ENCODE measurements at regions not wholly inside any gene's neighbourhood (a gene's known extent, or its start where the extent isn't known, plus 50 kb on each side); places are given as distances from the start of the nearest gene placed in this dataset.

- CTCF ChIA-PET = no interaction called here
- no peak overlapping the region for H3K4me3 Mint-ChIP-seq
These were observed 145.5 kb upstream of the AGR3 start for GRCh38 chr7:17027143-17027788.

GRCh38 chr7:17027789-17028152, 146.0 kb upstream of the AGR3 start:
- no peaks in the 10 kb centered on the region for H3K9me3 Mint-ChIP-seq
- intact Hi-C loops (cut with micrococcal nuclease) = no loop called here
- DNase-seq = no peak
- H3K36me3 Mint-ChIP-seq (ENCODE audit: low read depth) = no peaks in the 10 kb centered on the region
- H3K4me3 Mint-ChIP-seq = no peak overlapping the region
- H3K27me3 Mint-ChIP-seq (ENCODE audit: low read depth) = peaks cover 1% of the 10 kb centered on the region
- CTCF ChIA-PET = interaction anchor here (1.5 kb wide), 1 partner anchor 12 kb away, joined by 3 read pairs; no protein-coding TSS in a partner anchor
- peaks cover 5% of the 10 kb centered on the region for H3K4me1 Mint-ChIP-seq (ENCODE audit: low read depth)
- no peak overlapping the region for H3K27ac Mint-ChIP-seq

More at GRCh38 chr7:17027143-17027788, 145.5 kb upstream of the AGR3 start:
- Mint-ChIP-seq H3K9me3 (no peaks in the 10 kb centered on the region), H3K27me3 (ENCODE audit: low read depth) (peaks cover 3% of the 10 kb centered on the region), H3K4me1 (ENCODE audit: low read depth) (peaks cover 10% of the 10 kb centered on the region), H3K36me3 (ENCODE audit: low read depth) (no peaks in the 10 kb centered on the region), H3K27ac (no peak overlapping the region)
- intact Hi-C loops (cut with micrococcal nuclease) = no loop called here
- no peak for DNase-seq

- peaks cover 1% of the 10 kb centered on the region for H3K27me3 Mint-ChIP-seq (ENCODE audit: low read depth)
- no peaks in the 10 kb centered on the region for H3K9me3 Mint-ChIP-seq
- no peak for DNase-seq
- intact Hi-C loops (cut with micrococcal nuclease) = no loop called here
- no peak overlapping the region for H3K4me3 Mint-ChIP-seq
- H3K27ac Mint-ChIP-seq = no peak overlapping the region
- H3K4me1 Mint-ChIP-seq (ENCODE audit: low read depth) = no peaks in the 10 kb centered on the region
- no peaks in the 10 kb centered on the region for H3K36me3 Mint-ChIP-seq (ENCODE audit: low read depth)
- CTCF ChIA-PET = interaction anchor here (0.7 to 1.5 kb wide), 2 partner anchors 14 to 20 kb away, joined by 3 read pairs; no protein-coding TSS in a partner anchor
These were observed 147.4 kb upstream of the AGR3 start for GRCh38 chr7:17029150-17029549.

GRCh38 chr7:17030559-17030958, 148.8 kb upstream of the AGR3 start:
- Mint-ChIP-seq H3K27ac (no peak overlapping the region), H3K27me3 (ENCODE audit: low read depth) (peaks cover 1% of the 10 kb centered on the region), H3K36me3 (ENCODE audit: low read depth) (no peaks in the 10 kb centered on the region), H3K4me1 (ENCODE audit: low read depth) (no peaks in the 10 kb centered on the region), H3K4me3 (no peak overlapping the region), H3K9me3 (no peaks in the 10 kb centered on the region)
- CTCF ChIA-PET = interaction anchor here (0.5 kb wide), 1 partner anchor 49 kb away, joined by 3 read pairs; no protein-coding TSS in a partner anchor
- DNase-seq = no peak
- intact Hi-C loops (cut with micrococcal nuclease) = no loop called here

GRCh38 chr7:17031906-17032551, 150.2 kb upstream of the AGR3 start:
- CTCF ChIA-PET = interaction anchor here (0.7 to 0.9 kb wide), 2 partner anchors 9 to 13 kb away, joined by 3 to 4 read pairs; no protein-coding TSS in a partner anchor
- Mint-ChIP-seq H3K36me3 (ENCODE audit: low read depth) (no peaks in the 10 kb centered on the region), H3K4me3 (no peak overlapping the region), H3K27ac (no peak overlapping the region), H3K9me3 (no peaks in the 10 kb centered on the region), H3K4me1 (ENCODE audit: low read depth) (no peaks in the 10 kb centered on the region), H3K27me3 (ENCODE audit: low read depth) (peaks cover 1% of the 10 kb centered on the region)
- intact Hi-C loops (cut with micrococcal nuclease) = no loop called here
- no peak for DNase-seq

GRCh38 chr7:17033245-17033644, 151.5 kb upstream of the AGR3 start:
- Mint-ChIP-seq H3K27me3 (ENCODE audit: low read depth) (no peaks in the 10 kb centered on the region), H3K9me3 (no peaks in the 10 kb centered on the region), H3K27ac (no peak overlapping the region), H3K4me1 (ENCODE audit: low read depth) (no peaks in the 10 kb centered on the region), H3K36me3 (ENCODE audit: low read depth) (no peaks in the 10 kb centered on the region), H3K4me3 (no peak overlapping the region)
- CTCF ChIA-PET = interaction anchor here (0.6 kb wide), 1 partner anchor 600 kb away, joined by 3 read pairs; no protein-coding TSS in a partner anchor
- intact Hi-C loops (cut with micrococcal nuclease) = no loop called here
- no peak for DNase-seq

- CTCF ChIA-PET = interaction anchor here (0.5 kb wide), 1 partner anchor 17 kb away, joined by 3 read pairs; no protein-coding TSS in a partner anchor
- H3K9me3 Mint-ChIP-seq = no peaks in the 10 kb centered on the region
- no peak overlapping the region for H3K4me3 Mint-ChIP-seq
- peaks cover 6% of the 10 kb centered on the region for H3K27me3 Mint-ChIP-seq (ENCODE audit: low read depth)
- no peaks in the 10 kb centered on the region for H3K36me3 Mint-ChIP-seq (ENCODE audit: low read depth)
- no peak overlapping the region for H3K27ac Mint-ChIP-seq
- intact Hi-C loops (cut with micrococcal nuclease) = no loop called here
- DNase-seq = no peak
- H3K4me1 Mint-ChIP-seq (ENCODE audit: low read depth) = peaks cover 3% of the 10 kb centered on the region
These were observed 154.8 kb upstream of the AGR3 start for GRCh38 chr7:17036584-17036983.

- H3K9me3 Mint-ChIP-seq = no peaks in the 10 kb centered on the region
- H3K36me3 Mint-ChIP-seq (ENCODE audit: low read depth) = no peaks in the 10 kb centered on the region
- CTCF ChIA-PET = no interaction called here
- peaks cover 5% of the 10 kb centered on the region for H3K4me1 Mint-ChIP-seq (ENCODE audit: low read depth)
- H3K27me3 Mint-ChIP-seq (ENCODE audit: low read depth) = peaks cover 6% of the 10 kb centered on the region
- H3K27ac Mint-ChIP-seq = no peak overlapping the region
- intact Hi-C loops (cut with micrococcal nuclease) = no loop called here
- DNase-seq = no peak
- no peak overlapping the region for H3K4me3 Mint-ChIP-seq
These were observed 155.6 kb upstream of the AGR3 start for GRCh38 chr7:17037356-17037755.

- intact Hi-C loops (cut with micrococcal nuclease) = no loop called here
- no peak for DNase-seq
- Mint-ChIP-seq H3K27ac (no peak overlapping the region), H3K36me3 (ENCODE audit: low read depth) (no peaks in the 10 kb centered on the region), H3K4me1 (ENCODE audit: low read depth) (peaks cover 8% of the 10 kb centered on the region), H3K4me3 (no peak overlapping the region), H3K9me3 (no peaks in the 10 kb centered on the region), H3K27me3 (ENCODE audit: low read depth) (peaks cover 6% of the 10 kb centered on the region)
- CTCF ChIA-PET = no interaction called here
These were observed 156.5 kb upstream of the AGR3 start for GRCh38 chr7:17038160-17038782.

- Mint-ChIP-seq H3K4me1 (ENCODE audit: low read depth) (peaks cover 12% of the 10 kb centered on the region), H3K4me3 (no peak overlapping the region)
- CTCF ChIA-PET = no interaction called here
These were observed 157.0 kb upstream of the AGR3 start for GRCh38 chr7:17038783-17039170.

GRCh38 chr7:17039372-17039771, 157.6 kb upstream of the AGR3 start:
- H3K4me3 Mint-ChIP-seq = no peak overlapping the region
- peaks cover 7% of the 10 kb centered on the region for H3K27me3 Mint-ChIP-seq (ENCODE audit: low read depth)
- DNase-seq = no peak
- CTCF ChIA-PET = no interaction called here
- H3K9me3 Mint-ChIP-seq = no peaks in the 10 kb centered on the region
- H3K27ac Mint-ChIP-seq = no peak overlapping the region
- H3K36me3 Mint-ChIP-seq (ENCODE audit: low read depth) = no peaks in the 10 kb centered on the region
- intact Hi-C loops (cut with micrococcal nuclease) = no loop called here
- H3K4me1 Mint-ChIP-seq (ENCODE audit: low read depth) = peaks cover 13% of the 10 kb centered on the region

More at GRCh38 chr7:17038783-17039170, 157.0 kb upstream of the AGR3 start:
- peaks cover 7% of the 10 kb centered on the region for H3K27me3 Mint-ChIP-seq (ENCODE audit: low read depth)
- no peaks in the 10 kb centered on the region for H3K36me3 Mint-ChIP-seq (ENCODE audit: low read depth)
- no peak overlapping the region for H3K27ac Mint-ChIP-seq
- no peak for DNase-seq
- H3K9me3 Mint-ChIP-seq = no peaks in the 10 kb centered on the region
- intact Hi-C loops (cut with micrococcal nuclease) = no loop called here

GRCh38 chr7:17040716-17041115, 158.9 kb upstream of the AGR3 start:
- intact Hi-C loops (cut with micrococcal nuclease) = loop anchor here (1.0 kb wide), 1 partner anchor 17 kb away; no protein-coding TSS in a partner anchor
- Mint-ChIP-seq H3K27ac (no peak overlapping the region), H3K4me1 (ENCODE audit: low read depth) (peaks cover 15% of the 10 kb centered on the region), H3K9me3 (no peaks in the 10 kb centered on the region), H3K27me3 (ENCODE audit: low read depth) (peaks cover 7% of the 10 kb centered on the region), H3K36me3 (ENCODE audit: low read depth) (no peaks in the 10 kb centered on the region), H3K4me3 (no peak overlapping the region)
- CTCF ChIA-PET = interaction anchor here (0.9 kb wide), 1 partner anchor 9 kb away, joined by 4 read pairs; no protein-coding TSS in a partner anchor
- DNase-seq = no peak
